Epithelial cell of proximal tubule (primary cell): ENCODE measurements at regions not wholly inside any gene's neighbourhood (a gene's known extent, or its start where the extent isn't known, plus 50 kb on each side); places are given as distances from the start of the nearest gene placed in this dataset.

ENCODE experiments used
- DNase-seq: peaks from one replicate; pipeline ENCODE4 v3.0.0-alpha.2; 2011; ENCODE audit warnings: low read depth
- H3K4me3 ChIP-seq: 2 replicates; pipeline ENCODE4 v1.5.1; 2011; ENCODE audit warnings: low read depth, mild to moderate bottlenecking, low read length
- TF ChIP-seq, protein P1 (sequence below): conservative IDR thresholded peaks from 2 replicates; pipeline ENCODE4 v1.5.1; 2012; ENCODE audit warnings: low read depth, mild to moderate bottlenecking, low read length

DNA sequence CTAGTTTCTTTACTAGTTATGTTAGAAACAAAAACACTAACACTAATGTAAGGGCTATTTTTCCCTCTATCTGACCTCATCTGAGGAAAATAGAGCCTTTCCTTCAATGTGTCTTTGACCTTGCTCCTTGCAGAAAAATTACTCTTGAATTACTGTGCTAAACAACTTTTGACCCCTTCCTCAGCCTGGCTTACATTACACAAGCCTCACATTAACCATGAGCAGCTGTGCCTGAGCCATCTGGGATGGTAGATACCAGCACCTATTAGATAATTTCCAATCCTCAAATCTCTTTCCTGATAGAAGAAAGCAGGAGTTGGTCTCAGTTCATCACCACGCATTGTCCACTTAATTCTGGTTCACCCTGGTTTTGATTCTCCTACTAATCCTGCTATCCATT is 134.4 kb upstream of the NCAM1 start:
- H3K4me3 ChIP-seq, result no peak overlapping the region
- no peak for DNase-seq
- TF ChIP-seq, protein P1, sequence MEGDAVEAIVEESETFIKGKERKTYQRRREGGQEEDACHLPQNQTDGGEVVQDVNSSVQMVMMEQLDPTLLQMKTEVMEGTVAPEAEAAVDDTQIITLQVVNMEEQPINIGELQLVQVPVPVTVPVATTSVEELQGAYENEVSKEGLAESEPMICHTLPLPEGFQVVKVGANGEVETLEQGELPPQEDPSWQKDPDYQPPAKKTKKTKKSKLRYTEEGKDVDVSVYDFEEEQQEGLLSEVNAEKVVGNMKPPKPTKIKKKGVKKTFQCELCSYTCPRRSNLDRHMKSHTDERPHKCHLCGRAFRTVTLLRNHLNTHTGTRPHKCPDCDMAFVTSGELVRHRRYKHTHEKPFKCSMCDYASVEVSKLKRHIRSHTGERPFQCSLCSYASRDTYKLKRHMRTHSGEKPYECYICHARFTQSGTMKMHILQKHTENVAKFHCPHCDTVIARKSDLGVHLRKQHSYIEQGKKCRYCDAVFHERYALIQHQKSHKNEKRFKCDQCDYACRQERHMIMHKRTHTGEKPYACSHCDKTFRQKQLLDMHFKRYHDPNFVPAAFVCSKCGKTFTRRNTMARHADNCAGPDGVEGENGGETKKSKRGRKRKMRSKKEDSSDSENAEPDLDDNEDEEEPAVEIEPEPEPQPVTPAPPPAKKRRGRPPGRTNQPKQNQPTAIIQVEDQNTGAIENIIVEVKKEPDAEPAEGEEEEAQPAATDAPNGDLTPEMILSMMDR, result no peak

DNA sequence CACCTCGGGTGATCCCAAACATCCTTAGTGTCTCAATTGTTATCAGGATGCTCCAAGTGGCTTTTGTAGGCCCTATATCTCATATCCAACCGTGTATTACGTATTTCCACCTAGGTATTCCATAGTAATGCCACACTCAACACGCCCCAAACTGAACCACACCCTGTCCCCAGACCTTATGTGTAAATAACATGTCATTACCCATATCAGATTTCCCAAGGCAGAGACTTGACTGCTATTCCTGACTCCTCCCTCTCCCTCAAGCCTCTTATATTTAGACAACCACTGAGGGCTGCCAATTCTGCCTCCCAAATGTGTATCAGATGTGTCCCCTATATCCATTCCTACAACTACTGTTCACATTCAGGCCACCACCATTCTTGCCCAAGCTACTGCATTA is 132.8 kb upstream of the NCAM1 start:
- H3K4me3 ChIP-seq, result no peak overlapping the region
- TF ChIP-seq, protein P1, result no peak
- DNase-seq, result no peak

DNA sequence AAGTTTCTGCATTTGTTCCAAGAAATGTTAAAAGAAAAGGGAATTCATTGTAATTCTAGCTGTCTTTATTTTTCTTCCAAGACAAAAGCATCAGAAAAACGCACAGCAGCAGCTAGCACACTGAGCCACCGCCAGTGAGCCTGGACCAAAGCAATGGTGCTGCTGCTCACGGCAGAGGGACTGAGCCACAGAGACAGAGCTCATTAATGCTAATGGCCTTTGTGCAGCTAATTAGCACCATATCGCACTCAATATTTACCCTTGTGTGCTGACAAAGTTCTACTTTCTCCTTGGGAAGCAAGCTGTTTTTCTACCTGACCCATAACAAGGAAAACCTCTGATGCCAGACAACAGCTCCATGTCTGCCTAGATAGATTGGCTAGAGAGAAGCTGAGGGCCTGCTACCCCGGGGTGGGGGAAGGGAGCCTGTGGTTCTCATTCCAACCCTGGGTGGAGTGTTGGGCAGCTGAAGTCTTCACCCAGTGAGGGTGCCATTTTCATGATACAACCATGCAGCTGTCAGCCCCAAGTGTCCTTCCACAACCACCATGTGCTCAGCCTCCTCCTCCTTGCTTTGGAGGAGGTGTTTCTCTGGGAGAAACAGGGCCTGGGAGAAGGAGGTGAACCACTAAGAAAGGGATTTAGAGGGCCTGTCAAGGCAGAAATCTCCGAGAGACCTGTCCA is 131.1 kb upstream of the NCAM1 start:
- no peak for DNase-seq
- TF ChIP-seq, protein P1, result no peak
- no peak overlapping the region for H3K4me3 ChIP-seq

DNA sequence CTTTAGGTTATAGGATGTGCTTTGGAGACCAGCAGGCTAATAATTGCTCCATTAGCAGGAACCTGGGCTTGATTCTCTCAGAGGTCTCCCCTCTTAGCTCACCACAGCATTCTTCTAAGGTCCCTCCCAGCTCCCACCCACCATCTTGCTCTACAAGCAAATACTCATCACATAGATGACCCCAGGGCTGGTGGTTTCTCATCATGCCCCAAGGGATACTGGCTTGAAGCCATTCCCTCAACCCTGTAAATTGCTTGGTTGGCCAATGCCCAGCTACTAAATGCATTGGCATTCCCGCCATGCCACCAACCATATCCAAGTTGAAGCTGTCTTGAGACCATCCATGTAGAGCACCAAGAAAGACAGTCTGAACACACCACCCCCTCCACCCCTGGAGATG is 130.2 kb upstream of the NCAM1 start:
- no peak overlapping the region for H3K4me3 ChIP-seq
- DNase-seq, result no peak
- TF ChIP-seq, protein P1, result no peak

DNA sequence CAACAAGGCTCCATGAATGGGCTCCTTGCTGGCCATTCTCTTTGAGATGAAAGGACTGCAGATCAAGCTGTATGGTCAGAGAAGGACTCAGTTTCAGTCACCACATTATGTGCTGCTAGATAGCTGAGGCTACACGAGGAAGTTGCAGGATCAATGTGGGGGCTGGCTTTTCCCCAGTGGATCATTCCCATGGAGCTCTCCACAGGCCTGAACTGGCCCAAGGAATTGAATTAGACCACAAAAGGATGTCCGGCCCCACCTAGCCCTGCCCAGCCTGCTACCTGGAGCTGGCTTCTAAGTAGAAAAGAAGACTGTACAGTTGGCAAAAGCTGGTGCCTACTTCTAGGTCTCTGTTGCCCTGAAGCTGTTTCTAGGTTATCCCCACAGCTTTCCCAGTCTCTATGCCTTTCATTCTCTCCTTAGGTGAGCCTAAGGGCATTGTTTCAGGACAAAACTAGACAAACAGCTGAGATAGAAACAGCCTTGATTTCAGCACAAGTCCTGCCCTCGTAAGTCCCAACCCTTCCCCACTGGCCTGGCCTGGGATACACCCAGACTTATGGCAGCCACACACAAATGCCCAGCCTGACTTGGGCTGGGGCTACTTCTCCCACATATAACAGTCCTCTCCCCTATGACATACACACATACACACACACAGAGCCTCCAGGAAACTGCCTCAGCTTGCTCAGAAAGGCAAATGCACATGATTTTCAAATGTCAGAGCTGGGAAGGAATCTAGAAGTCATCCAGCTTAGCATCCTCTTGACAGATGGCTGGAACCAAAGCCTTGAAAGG is 129.1 kb upstream of the NCAM1 start:
- TF ChIP-seq, protein P1, result no peak
- no peak overlapping the region for H3K4me3 ChIP-seq
- no peak for DNase-seq

DNA sequence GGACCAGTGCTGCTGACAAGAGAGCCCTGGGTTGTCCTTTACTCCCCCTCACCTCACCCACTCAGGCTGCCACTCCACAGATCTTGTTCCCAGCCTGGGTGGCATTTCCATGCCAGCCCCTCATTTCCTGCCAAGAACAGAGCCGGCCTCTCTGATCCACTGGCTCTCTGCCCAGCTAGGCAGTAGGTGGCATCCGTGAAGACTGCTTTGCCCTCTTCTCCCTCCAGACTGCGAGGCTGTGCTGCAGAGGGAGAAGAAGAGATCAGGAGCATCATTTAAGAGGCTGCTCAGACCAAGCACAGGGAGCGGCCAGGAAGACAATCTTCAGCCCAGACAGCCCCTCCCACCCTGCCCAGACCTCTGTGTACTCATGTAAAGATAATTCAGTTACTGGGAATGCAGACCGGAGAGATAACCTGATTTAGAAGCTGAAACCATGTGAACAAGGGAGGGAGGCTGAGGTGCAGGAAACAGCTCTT is 126.9 kb upstream of the NCAM1 start:
- DNase-seq, result no peak
- H3K4me3 ChIP-seq, result no peak overlapping the region
- TF ChIP-seq, protein P1, result no peak
